ENCODE measurements at regions not wholly inside any gene's neighbourhood (a gene's known extent, or its start where the extent isn't known, plus 50 kb on each side); places are given as distances from the start of the nearest gene placed in this dataset.
"Not testable (repeated sequence)": the region's sequence is repeated elsewhere in the genome, so short reads cannot be mapped to it uniquely, and the experiment has no call there.

DNA sequence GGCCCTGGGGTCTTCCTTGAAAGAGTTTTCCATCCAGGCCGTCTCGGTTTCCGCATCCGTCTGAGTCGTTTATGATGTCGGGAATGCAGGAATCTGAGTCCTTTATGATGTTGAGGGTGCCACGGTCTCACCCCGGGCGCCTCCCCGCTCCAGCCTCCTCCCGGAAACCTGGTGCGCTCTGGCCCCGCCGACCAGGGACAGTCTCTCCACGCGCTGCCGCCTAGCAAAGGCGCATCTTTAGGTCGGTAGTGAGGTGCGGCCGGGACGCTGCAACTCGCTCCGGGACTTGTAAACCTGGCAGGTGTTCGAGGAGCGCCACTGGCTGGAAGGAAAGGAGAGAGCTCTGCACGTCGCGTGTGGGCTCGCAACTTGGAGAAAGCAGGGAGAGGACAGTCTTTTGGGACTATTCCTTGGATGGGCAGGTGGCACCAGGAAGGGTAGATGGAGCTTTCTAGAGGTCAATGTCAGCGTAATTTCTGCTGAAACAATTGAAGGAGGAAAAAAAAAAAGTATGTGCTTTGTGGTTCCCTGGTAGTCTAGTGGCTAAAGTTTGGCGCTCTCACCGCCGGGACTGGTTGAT lies 132.0 kb downstream of the FAM72B start:
- not testable (repeated sequence) for DNase-seq (ENCODE audit: low spot score)

DNA sequence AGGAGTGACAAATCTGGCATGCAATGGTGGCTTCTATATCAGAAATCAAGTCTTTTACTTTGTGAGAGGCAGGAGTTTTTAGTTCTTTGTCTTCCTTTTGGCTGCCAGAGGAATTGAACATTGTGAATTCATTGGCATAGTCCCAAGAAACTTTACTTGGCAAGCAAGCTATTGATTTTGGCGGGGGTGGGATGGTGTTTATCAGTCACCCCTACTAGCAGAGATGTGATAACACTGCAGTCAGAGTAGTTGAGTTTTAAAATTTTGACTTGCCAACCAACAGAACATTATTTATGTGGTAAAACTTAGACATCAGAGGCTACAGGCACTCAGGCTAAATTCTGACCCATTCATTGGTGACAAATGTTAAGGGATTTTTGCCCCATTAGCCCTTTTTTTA lies 129.2 kb downstream of the FAM72B start:
- DNase-seq (ENCODE audit: low spot score), result not testable (repeated sequence)

DNA sequence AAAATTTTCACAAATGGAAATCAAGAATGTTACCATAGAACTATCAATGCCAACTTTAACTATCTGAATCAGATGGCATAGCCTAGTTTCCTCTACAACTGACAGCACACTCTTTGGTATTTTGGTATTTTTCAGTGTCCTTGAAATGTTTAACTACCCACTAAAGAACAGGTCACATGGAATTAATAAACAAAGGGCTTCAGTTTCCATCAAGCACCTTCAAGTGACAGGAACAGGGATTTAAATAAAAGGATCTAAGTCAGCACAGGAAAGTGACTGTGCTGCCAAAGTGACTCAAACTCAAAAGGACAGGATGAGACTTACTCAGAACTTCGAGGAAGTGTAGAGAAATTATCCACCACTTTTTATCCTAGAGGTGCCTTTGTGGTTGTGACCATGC lies 117.2 kb downstream of the FAM72B start:
- not testable (repeated sequence) for DNase-seq (ENCODE audit: low spot score)

DNA sequence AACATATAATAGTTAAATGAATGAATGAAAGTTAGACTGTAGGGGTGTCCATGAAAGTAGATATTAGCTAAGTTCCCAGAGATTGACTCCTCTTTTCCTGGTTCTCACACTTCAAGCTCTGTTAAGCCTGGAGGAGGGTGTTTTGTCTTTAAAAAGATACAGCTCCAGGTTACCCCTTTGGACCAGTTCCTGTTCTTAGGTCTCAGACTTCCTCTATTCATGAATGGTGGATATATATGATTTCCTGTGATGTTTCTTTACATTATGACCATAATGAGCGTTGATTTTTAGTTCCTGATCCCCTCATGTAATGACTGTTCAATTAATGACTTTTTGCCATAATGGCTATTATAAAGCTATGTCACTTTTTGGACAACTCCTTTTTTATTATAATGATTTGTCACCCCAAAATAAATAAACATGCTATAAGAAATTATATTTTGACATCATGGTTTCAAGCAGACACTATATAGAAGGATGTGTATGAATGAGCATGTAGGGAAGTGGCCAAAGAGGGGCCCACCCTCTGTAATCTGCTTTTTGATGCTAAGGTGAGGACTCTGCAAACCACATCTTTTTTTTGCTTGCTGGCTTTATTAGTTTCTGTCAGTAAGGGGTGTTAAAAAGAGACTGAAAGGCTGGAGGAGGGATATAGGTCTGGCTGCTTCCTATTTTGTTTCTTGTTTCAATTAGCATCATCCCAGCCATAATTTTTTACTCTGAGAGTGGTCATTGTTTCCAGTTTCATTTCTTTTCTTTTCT lies 115.2 kb downstream of the FAM72B start:
- DNase-seq (ENCODE audit: low spot score), result not testable (repeated sequence)

DNA sequence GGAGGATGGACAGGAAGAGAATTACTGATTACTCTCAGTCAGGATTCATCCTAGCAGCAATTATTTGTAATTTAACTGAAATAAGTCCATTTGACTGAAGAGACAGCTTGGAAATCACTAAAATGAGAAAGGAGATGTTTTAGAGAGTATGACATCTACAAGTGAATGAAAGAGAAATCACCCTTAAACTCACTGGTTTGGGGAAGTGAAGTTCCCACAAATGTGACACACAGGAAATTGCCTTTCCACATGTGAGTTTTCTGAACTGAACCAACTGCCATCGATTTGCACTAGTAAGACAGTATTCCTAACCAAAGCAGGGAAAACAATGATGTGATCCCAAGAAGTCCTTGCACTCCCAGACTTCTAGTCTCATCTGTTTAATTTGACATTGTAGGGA lies 110.3 kb downstream of the FAM72B start:
- not testable (repeated sequence) for DNase-seq (ENCODE audit: low spot score)

DNA sequence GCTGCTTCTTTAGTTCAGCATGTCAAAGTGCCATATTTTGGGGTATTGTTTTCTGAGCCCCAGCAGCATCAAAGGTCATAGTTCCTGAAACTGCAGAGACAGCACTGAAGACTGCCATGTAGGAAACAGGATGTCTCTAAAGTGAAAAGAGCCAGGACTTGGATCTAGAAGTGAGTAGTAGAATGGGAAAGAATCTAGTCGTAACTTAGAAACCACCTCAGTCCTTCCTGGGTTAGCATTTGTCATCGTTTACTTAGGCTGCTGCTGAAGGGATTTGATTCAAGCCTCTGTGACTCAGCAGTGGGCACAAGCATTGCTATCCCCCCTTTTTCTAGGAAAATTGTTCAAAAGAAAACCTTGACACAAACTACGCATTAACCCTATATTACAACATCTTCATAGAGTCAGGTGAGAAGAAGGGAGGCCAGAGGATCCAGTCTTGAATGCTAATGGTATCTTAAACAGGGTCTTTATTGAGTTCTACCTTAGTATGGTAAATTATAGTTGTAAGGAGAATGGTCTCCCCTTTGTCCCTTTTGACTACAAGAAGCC lies 108.8 kb downstream of the FAM72B start:
- DNase-seq (ENCODE audit: low spot score), result not testable (repeated sequence)

DNA sequence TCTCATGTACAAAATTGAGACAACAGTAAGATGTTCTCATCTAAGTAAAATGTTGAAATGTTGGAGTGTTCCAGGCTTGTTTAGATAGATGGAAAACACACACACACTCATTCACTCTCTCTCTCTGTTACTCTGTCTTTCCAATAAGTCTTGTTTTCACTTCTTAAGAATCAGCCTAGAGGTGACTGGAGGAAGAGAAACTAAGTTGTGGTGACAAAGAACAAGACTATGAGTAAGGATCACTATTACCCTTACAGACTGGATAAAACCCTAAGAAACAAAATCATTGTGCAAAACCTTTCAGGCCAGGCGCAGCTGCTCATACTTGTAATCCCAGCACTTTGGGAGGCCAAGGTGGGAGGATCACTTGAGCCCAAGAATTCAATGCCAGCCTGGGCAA lies 107.5 kb downstream of the FAM72B start:
- not testable (repeated sequence) for DNase-seq (ENCODE audit: low spot score)

DNA sequence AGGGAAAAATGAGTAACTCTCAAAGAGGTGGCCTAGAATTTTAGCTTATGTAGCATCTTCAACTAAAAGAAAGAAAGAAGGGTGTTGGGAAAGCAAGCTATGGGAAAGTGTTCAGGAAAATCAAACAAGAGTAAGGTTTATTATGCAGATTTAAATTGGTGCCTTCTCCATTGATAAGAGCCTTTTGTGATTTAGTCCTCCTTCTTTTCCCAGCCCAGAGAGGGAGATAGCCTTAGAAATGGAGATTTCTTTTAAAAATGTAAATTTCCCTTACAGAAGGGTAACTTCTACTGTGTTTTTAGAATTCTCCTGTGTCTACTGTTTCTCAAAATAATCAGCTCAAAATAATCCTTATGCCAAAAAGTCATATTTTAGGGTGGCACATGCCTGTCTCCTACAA lies 104.5 kb downstream of the FAM72B start:
- not testable (repeated sequence) for DNase-seq (ENCODE audit: low spot score)

DNA sequence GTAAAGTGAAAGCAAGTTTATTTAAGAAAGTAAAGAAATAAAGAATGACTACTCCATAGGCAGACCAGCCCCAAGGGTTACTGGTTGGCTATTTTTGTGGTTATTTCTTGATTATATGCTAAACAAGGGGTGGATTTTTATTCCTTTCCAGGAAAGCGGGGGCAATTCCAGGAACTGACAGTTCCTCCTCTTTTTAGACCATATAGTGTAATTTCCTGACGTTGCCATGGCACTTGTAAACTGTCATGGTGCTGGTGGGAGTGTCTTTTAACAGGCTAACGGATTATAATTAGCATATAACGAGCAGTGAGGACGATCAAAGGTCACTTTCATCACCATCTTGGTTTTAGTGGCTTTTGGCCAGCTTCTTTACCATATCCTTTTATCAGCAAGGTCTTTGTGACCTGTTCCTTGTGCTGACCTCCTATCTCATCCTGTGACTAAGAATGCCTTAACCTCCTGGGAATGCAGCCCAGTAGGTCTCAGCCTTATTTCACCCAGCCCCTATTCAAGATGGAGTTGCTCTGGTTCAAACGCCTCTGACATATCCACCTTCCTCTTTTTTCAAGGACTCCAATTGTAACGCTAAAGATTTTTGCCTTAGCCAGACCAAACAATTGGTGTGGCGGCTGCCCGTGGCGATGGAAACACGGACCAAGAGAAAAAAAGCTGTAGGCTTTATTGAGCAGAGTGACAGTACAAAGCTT lies 103.8 kb downstream of the FAM72B start:
- DNase-seq (ENCODE audit: low spot score), result not testable (repeated sequence)

DNA sequence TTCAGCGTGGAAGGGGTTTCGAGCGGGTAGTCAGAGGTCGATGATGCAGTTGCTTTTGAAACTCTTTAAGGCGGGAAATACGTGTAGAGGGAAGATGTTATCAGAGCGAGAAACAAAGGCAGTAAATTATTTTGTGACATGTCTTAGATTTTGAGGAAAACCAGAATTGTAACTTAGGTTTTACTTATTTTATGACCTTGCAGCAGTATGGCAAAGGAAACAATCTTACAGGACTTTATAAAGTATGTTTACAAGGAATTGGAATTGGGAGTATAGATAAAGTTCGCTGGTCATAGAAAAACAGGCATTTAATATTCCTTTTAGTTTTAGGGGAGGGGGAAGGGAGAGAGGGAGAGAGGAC lies 103.3 kb downstream of the FAM72B start:
- not testable (repeated sequence) for DNase-seq (ENCODE audit: low spot score)

DNA sequence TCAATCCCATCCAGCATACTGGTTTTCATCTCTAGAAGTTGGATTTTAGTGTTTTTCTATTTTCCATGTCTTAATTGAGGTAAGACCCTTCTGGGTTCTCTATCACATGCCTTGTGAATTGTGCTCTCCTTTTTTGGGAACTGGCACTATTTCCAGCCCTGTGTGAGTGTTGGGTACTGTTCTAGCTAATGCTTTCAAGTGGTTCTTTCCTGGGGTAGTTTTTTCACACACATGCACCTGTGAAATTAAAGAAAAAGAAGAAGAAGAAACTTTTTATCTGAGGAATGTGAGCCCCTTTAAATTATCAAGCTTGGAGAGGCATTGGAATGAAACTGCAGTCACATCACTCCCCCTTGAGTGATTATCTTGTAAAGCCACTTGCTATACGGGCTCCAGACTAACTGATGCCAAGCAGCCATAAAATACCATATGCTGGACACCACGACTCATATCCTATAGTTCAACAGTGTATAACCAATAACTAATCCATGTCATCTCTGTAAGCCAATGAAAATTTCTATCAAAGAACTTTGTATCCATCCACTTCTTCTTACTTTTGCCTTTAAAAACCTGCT lies 102.4 kb downstream of the FAM72B start:
- DNase-seq (ENCODE audit: low spot score), result not testable (repeated sequence)

DNA sequence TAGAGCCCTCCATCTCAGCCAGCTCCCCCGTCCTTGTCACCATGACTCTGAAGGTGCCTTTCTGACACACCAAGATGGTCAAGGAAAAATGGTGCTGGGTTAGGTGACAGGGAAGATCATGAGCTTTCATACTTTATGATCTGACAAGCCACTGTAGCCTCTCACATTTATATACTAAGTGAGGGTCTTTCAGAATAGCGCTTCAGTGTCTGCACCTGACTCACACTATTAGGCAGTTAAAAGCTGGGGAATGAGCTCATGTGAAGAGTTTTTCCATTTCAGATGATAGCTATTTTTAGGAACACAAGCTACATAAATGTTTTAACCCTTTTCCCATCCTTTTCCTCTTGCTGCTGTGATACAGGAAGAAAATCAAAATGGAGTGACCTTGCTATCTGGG lies 101.1 kb downstream of the FAM72B start:
- not testable (repeated sequence) for DNase-seq (ENCODE audit: low spot score)

DNA sequence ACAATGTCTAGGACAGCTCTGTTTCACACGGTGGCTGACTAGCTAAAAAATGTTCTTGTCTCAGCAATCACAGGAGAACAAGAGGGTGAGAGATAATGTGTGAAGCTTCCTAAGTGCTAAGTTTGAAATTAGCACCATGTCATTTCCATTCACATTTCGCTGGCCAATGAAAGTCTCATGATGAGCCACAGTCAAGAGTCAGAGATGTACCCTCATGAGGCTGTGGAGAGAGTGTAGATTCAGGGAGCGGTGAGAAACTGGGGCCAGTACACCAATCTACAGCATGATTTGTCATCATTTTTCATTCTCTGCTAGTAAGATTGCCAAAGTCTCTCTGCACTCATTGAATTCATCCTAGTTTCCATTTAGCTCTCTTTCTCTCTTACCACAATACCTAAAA lies 97.9 kb downstream of the FAM72B start:
- DNase-seq (ENCODE audit: low spot score), result not testable (repeated sequence)

DNA sequence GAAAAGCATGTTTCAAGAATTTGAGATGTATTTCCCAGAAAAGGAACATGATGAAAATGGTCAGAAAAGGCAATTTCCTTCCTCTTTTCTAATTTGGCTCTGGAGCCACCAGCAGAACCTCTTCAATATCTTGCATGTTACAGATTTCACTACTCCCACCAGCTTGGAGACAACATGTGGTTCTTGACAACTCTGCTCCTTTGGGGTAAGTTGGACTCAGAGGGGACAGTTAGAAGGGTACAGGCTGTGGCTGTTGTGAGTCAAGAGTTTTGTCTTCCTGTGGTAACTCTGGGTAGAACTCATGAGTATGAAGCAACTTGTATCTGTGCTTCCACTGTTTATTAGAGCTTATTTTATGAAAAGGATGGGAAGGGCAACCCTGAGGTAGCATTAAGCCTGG lies 96.9 kb downstream of the FAM72B start:
- DNase-seq (ENCODE audit: low spot score), result not testable (repeated sequence)

DNA sequence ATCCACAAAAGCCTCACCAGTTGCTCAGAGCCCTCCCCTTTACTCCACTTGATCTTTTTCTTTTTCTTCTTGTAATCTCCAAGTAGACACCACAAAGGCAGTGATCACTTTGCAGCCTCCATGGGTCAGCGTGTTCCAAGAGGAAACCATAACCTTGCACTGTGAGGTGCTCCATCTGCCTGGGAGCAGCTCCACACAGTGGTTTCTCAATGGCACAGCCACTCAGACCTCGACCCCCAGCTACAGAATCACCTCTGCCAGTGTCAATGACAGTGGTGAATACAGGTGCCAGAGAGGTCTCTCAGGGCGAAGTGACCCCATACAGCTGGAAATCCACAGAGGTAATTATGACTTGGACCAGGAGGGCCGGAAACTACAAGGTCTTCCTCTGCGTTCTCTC lies 95.6 kb downstream of the FAM72B start:
- DNase-seq (ENCODE audit: low spot score), result not testable (repeated sequence)

DNA sequence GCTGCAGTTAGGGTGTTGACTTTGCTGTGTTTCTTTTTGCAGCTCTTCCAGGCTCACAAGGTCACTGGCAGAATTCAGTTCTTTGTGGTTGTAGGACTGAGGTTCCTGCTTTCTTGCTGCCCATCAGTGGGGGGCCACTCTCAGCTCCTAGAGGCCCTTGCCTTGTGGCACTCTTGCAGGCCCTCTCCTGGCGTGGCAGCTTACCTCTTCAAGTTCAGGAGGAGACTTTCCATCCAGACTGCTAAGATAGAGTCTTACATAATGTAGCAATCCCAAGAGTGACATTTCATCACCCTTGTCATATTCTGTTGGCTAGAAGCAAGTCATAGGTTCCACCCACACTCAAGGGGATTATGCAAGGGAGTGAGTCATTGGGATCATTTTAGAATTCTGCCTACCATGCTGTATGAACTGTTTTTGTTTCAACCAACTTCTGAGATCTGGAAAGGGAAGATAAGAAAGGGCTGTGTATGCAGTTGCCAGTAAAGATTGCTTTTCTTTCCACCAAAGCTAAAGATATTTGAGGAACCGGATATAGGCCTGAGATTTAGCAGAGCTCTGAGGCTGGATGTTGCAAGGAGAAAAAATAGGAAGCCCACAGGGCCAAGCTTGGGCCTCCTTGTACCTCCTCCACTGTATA lies 91.7 kb downstream of the FAM72B start:
- not testable (repeated sequence) for DNase-seq (ENCODE audit: low spot score)

DNA sequence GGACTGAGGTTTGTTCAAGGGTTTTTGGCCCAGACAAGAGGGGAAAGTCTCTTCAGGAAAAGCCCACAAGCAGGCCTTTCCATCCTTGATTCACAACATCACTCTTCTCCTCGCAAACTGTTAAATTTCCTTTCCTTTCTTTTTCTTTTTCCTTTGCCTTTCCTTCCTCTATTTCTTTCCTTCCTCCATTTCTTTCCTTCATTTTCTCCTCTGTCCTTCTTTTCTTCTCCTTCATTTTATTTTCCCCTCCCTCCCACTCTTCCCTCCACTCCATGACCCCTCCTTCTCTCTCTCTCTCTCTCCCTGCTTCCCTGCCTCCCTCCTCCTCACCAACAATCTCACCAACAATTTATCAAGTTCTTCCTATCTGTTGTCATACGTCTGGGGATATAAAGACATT lies 89.1 kb downstream of the FAM72B start:
- not testable (repeated sequence) for DNase-seq (ENCODE audit: low spot score)

DNA sequence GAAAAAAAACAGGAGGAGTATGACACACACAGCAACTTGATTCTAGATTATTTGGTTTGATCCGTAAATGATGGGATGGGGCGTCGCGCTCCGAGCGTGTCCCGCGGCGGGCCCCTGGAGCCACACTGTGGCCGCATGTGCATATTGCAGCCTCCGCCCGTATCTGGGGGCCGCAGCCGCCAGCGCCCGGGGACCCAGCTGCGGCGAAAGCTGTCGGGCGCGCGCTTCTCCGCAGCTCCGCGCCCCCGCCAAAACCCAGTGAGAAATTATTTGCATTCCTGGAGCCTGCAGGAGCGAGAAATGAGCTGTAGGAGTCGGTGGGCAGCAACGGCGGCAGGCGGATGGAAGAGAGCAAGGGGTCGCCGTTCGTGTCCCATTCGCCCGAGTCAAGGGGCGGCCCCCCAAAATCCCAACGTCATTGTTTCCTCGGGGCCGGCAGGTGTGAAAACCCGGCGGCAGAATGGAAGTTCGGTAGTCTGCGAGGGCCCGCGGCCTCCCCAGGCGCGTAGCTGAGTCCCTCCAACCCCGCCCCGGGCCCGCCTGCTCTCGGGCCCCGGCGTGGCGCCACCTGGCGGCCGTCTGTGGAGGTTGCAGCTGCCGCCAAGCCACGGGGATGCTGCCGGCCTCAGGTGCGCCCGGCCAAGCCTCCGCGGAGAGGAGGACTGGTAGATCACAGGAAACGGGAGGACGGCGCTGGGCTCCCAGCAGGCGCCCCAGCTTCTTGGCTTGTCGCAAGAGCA lies 86.8 kb downstream of the FAM72B start:
- peak; percentile 65 for DNase-seq (ENCODE audit: low spot score)

DNA sequence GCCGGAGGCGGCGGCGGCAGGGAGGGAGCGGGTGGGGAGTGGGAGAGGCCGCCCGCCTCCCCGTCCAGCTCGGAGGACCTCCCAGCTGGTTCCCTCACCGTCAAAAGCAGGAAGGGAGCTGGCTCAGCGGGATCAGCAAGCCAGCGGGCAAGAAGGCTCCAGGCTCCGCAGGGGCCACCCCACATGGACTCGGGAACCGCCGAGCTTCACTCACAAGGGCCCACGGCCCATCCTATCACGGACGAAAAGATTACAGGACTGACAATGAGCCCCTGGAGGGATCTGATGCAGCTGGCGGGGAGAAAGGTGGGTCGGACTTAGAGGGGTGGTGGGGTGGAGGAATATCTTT lies 86.3 kb downstream of the FAM72B start:
- not testable (repeated sequence) for DNase-seq (ENCODE audit: low spot score)

DNA sequence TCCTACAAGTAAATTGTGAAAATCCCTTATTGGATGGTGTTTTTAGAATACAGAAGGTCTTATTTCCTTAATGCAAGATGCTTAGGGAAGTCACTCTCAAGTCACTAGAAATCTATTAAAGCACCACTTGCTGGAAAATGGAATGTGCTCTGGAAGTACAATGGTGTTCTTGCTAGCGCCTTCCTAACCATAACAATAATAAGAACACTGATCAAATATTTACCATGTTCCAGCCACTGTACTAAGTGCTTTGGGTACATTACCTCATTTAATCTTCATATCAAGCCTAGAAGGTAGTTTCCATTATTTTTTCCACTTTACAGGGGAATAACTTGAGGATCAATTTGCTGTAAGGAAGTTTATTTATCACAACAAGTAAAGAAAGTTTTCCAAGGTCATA lies 75.1 kb downstream of the FAM72B start:
- not testable (repeated sequence) for DNase-seq (ENCODE audit: low spot score)

Data from RKO (cell line).